Cardiac fibroblast (primary cell): ENCODE measurements at regions not wholly inside any gene's neighbourhood (a gene's known extent, or its start where the extent isn't known, plus 50 kb on each side); places are given as distances from the start of the nearest gene placed in this dataset.
A peak's percentile ranks its signal among the peaks of the same experiment; 100 is the strongest.

Source experiments
- DNase-seq, 2 donors: peaks; one replicate each; pipeline versions ENCODE4 v3.0.0 to v3.0.0-alpha.2; 2010; ENCODE audit warnings: low read depth in 2 of 2
- H3K4me3 ChIP-seq, 2 donors: replicated peaks in 1 of 2; 1 replicate in 1 of 2; 2 replicates in 1 of 2; pipeline ENCODE4 v1.5.1; 2011; ENCODE audit warnings: low read depth in 2 of 2, low read length in 2 of 2, mild to moderate bottlenecking in 2 of 2, moderate library complexity in 1 of 2
- TF ChIP-seq, protein P1 (sequence below): IDR thresholded peaks from one replicate; pipeline ENCODE4 v1.5.1; 2011; ENCODE audit warnings: low read depth, mild to moderate bottlenecking, low read length, inconsistent platforms

DNA sequence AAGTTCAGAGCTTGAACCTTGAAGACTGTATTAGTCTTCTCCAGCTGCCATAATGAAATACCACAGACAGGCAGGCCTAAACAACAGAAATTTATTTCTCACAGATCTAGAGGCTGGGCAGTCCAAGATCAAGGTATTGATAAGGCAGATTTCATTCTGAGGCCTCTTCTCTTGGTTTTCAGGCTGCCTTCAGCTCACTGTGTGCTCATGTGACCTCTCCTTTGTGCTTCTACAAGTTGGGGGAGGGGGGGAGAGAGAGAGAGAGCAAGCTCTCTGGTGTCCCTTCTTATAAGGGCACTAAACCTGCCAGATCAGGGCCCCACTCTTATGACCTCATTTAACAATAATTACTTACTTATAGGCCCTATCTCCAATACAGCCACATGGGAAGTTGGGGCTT, 102.6 kb upstream of the RSPO3 start:
- TF ChIP-seq, protein P1, sequence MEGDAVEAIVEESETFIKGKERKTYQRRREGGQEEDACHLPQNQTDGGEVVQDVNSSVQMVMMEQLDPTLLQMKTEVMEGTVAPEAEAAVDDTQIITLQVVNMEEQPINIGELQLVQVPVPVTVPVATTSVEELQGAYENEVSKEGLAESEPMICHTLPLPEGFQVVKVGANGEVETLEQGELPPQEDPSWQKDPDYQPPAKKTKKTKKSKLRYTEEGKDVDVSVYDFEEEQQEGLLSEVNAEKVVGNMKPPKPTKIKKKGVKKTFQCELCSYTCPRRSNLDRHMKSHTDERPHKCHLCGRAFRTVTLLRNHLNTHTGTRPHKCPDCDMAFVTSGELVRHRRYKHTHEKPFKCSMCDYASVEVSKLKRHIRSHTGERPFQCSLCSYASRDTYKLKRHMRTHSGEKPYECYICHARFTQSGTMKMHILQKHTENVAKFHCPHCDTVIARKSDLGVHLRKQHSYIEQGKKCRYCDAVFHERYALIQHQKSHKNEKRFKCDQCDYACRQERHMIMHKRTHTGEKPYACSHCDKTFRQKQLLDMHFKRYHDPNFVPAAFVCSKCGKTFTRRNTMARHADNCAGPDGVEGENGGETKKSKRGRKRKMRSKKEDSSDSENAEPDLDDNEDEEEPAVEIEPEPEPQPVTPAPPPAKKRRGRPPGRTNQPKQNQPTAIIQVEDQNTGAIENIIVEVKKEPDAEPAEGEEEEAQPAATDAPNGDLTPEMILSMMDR, result no peak
- H3K4me3 ChIP-seq, result no peak overlapping the region
- no peak for DNase-seq

GRCh38 chr6:127019828-127020227, 98.6 kb upstream of the RSPO3 start:
- TF ChIP-seq, protein P1, result no peak
- no peak for DNase-seq
- no peak overlapping the region for H3K4me3 ChIP-seq

DNA sequence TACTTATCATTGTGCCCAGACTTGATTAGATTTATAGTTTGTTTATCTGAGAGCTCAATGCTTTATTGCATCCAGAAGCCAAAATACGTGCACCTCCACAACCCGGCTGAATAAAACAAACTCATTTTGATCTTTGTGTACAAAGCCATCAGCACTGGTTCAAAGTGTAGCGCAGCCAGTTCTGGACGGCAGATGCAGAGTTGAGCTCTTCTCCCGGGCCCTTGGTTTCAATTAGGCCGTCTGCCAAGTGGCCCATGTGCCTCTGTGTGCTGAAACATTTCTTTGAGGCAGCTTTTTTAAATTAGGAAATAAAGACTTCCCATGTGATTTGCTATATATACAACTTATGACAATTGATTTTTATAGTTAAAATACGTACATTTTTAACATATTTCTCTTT, 96.2 kb upstream of the RSPO3 start:
- TF ChIP-seq, protein P1, result no peak
- H3K4me3 ChIP-seq, result no peak overlapping the region
- peak; percentile 2 to 7 for DNase-seq

DNA sequence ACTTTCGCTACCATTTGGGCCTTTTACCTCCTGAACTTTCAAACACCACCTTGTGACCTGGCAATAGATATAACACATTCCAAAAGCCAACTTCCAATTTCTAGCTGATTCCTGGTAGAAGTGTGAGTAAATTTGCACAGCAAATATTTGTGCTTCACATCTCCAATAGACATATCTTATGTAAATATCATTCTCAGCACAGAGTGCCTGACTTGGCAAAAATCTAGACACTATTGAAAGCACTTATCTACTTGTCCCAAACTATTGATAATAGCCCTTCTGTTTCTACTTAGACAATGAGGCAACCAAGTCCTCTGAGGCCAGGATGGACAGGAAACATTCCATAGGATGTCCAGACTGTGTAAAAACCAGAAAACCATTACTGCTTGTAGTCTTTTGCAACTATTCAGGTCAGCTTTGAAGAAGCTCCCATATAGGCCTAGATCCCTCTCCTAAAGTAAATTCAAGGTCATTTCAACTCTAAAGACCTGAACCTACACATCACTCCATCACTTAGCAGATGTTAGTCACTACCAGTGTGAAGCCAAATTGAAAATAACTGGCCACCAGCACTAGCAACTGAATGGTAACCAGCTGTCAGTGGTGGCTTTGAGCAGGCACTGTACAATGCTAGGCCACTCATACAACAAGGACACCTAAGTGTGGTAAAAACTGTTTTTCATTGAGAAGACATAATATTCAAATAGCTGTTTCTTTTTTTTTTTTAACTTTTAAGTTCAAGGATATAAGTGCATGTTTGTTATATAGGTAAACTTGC, 95.3 kb upstream of the RSPO3 start:
- DNase-seq, result no peak
- H3K4me3 ChIP-seq, result no peak overlapping the region
- TF ChIP-seq, protein P1, result no peak

GRCh38 chr6:127026247-127026646, 92.2 kb upstream of the RSPO3 start:
- H3K4me3 ChIP-seq, result no peak overlapping the region
- TF ChIP-seq, protein P1, result no peak
- DNase-seq, result peak in 1 of 2 donors; percentile 7

- DNase-seq, result no peak
- TF ChIP-seq, protein P1, result no peak
Observed at GRCh38 chr6:127030111-127030510, 88.4 kb upstream of the RSPO3 start.

DNA sequence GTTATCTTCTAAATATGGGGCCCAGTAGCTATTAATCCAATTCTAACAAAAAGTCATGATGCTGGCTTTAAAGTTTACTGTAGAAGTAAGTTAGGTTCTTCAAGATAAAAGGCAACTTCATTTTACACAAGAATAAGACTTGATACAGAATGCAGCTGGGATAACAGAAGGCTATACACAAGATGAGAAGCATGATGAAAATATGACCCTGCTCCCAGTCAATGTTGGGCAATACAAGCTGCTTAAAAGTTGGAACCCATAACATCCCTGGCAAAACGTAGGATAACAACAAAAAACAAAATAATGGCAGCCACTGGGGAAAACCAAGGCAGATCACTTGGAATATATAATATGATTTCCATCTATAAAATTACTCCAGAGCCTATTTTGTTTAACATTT, 87.6 kb upstream of the RSPO3 start:
- DNase-seq, result no peak
- TF ChIP-seq, protein P1, result no peak

More at GRCh38 chr6:127030111-127030510, 88.4 kb upstream of the RSPO3 start:
- H3K4me3 ChIP-seq, result no peak overlapping the region

More for the DNA sequence above, 87.6 kb upstream of the RSPO3 start:
- H3K4me3 ChIP-seq, result no peak overlapping the region
